PC-3 (cell line): ENCODE measurements at regions not wholly inside any gene's neighbourhood (a gene's known extent, or its start where the extent isn't known, plus 50 kb on each side); places are given as distances from the start of the nearest gene placed in this dataset.

Experiments used
- EZH2 ChIP-seq: fragments of 300-600 bp; sonication (generic); IDR thresholded peaks from one replicate; pipeline ENCODE4 v1.6.1; 2017; ENCODE audit warnings: antibody characterized with exemption, mild to moderate bottlenecking, low read length; ENCODE audit not compliant: unreplicated experiment
- EZH2phosphoT487 ChIP-seq: fragments of 300-600 bp; sonication (generic); IDR thresholded peaks from 2 replicates; pipeline ENCODE4 v1.6.1; 2018; ENCODE audit warnings: mild to moderate bottlenecking, antibody characterized with exemption, low read length, borderline replicate concordance
- TF ChIP-seq, protein P1 (sequence below): fragments of 300-600 bp; sonication (generic); conservative IDR thresholded peaks from 2 replicates; pipeline ENCODE4 v1.5.1; 2017; ENCODE audit warnings: antibody characterized with exemption, low read depth, mild to moderate bottlenecking, low read length

DNA sequence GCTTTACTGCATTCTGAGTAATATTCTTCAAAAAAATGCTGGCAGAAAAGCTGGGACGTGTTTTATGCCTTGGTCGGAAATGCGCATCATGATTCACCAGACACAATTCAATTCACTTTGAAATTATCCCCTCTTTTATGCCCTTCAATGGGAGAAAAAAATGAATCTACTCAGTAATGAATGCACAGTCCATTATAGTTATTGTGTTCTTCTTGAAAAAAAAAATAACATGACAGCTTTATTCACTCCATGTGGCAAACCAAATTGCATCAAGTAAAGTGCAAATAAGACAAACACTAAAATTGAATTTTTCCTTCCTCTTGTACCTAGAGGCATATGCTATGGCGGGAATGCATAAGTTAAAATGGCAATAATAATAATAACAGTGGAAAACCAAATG, 159.4 kb upstream of the IFNG-AS1 start:
- TF ChIP-seq, protein P1, sequence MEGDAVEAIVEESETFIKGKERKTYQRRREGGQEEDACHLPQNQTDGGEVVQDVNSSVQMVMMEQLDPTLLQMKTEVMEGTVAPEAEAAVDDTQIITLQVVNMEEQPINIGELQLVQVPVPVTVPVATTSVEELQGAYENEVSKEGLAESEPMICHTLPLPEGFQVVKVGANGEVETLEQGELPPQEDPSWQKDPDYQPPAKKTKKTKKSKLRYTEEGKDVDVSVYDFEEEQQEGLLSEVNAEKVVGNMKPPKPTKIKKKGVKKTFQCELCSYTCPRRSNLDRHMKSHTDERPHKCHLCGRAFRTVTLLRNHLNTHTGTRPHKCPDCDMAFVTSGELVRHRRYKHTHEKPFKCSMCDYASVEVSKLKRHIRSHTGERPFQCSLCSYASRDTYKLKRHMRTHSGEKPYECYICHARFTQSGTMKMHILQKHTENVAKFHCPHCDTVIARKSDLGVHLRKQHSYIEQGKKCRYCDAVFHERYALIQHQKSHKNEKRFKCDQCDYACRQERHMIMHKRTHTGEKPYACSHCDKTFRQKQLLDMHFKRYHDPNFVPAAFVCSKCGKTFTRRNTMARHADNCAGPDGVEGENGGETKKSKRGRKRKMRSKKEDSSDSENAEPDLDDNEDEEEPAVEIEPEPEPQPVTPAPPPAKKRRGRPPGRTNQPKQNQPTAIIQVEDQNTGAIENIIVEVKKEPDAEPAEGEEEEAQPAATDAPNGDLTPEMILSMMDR, result no peak
- TF ChIP-seq EZH2 (no peak), EZH2phosphoT487 (no peak)
